ENCODE measurements at regions not wholly inside any gene's neighbourhood (a gene's known extent, or its start where the extent isn't known, plus 50 kb on each side); places are given as distances from the start of the nearest gene placed in this dataset.
"Not testable (repeated sequence)": the region's sequence is repeated elsewhere in the genome, so short reads cannot be mapped to it uniquely, and the experiment has no call there.

- H3K27ac ChIP-seq: peak overlapping the region; percentile 33; the same call in 1 of the 2 replicates
- no peak for TF ChIP-seq CTCF (conservative IDR thresholded peaks at IDR 0.05)
These were observed 132.3 kb upstream of the NETO1 start for GRCh38 chr18:72999971-73000607.

- no peak for TF ChIP-seq CTCF (conservative IDR thresholded peaks at IDR 0.05)
- peak overlapping the region; percentile 91 for H3K27ac ChIP-seq
These were observed 127.8 kb upstream of the NETO1 start for GRCh38 chr18:72995558-72995957.

- peak overlapping the region; percentile 91 for H3K27ac ChIP-seq
- TF ChIP-seq CTCF (conservative IDR thresholded peaks at IDR 0.05): no peak
These were observed 125.5 kb upstream of the NETO1 start for GRCh38 chr18:72993250-72993649.

- no peak for TF ChIP-seq CTCF (conservative IDR thresholded peaks at IDR 0.05)
- peak overlapping the region; percentile 91 for H3K27ac ChIP-seq
These were observed 123.6 kb upstream of the NETO1 start for GRCh38 chr18:72991379-72991778.

GRCh38 chr18:72987570-72987969, 119.8 kb upstream of the NETO1 start:
- H3K27ac ChIP-seq: not testable (repeated sequence)

GRCh38 chr18:72986103-72986502, 118.3 kb upstream of the NETO1 start:
- H3K27ac ChIP-seq: no peak overlapping the region
- no peak for TF ChIP-seq CTCF (conservative IDR thresholded peaks at IDR 0.05)

- H3K27ac ChIP-seq: no peak overlapping the region
- no peak for TF ChIP-seq CTCF (conservative IDR thresholded peaks at IDR 0.05)
These were observed 117.9 kb upstream of the NETO1 start for GRCh38 chr18:72985686-72986085.

- TF ChIP-seq CTCF (conservative IDR thresholded peaks at IDR 0.05): no peak
- H3K27ac ChIP-seq: no peak overlapping the region
These were observed 116.5 kb upstream of the NETO1 start for GRCh38 chr18:72984290-72984689.
